NCI-H2107 treated with DMSO at 0.1 percent for 48 hours (cell line): ENCODE measurements at regions not wholly inside any gene's neighbourhood (a gene's known extent, or its start where the extent isn't known, plus 50 kb on each side); places are given as distances from the start of the nearest gene placed in this dataset.
"Not testable (repeated sequence)": the region's sequence is repeated elsewhere in the genome, so short reads cannot be mapped to it uniquely, and the experiment has no call there.

Experiments
- DNase-seq: peaks from one replicate; lab custom pipeline; 2025; ENCODE audit not compliant: unreplicated experiment; lab: John Stamatoyannopoulos, UW

DNA sequence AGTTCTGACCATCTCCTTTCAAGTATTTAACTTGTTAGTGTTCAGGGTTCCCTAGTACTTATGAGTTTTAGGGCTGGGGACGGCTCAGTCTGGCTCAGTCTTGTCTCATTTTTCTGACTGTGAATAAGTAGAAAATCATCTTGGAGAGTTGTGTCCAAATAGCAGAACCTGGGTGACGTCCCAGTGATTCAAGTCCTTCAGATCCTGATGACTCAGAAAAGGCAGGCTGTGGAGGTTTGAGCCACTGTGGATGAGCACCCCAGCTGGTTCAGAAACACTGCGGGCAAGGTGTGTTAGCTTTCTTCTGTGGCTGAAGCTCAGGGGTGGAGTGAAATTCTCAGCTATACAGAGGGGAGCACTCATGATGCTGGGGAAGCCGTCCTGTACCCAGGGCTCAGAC, 154.4 kb upstream of the NPY start:
- DNase-seq: no peak

GRCh38 chr7:24130631-24131030, 153.4 kb upstream of the NPY start:
- no peak for DNase-seq

DNA sequence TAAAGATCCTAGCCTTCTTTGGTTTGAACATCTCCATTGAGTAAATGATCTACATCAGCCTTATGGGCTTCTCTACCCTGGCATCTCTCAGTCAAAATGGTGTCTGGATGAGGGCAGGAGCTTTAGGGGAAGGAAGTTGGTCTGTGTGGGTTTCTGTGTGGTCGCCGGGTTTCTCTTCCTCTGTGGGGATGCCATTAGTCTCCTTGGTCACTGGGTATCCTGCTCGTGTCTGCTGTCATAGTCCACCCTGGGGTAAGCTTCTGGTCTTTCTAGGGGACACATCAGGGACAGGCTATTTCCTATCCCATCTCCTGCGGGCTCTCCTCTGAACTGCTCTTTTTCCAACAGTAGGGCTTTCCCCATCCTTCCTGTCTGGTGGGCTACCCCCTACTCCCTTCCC, 150.3 kb upstream of the NPY start:
- no peak for DNase-seq

GRCh38 chr7:24134535-24134934, 149.5 kb upstream of the NPY start:
- DNase-seq: no peak

DNA sequence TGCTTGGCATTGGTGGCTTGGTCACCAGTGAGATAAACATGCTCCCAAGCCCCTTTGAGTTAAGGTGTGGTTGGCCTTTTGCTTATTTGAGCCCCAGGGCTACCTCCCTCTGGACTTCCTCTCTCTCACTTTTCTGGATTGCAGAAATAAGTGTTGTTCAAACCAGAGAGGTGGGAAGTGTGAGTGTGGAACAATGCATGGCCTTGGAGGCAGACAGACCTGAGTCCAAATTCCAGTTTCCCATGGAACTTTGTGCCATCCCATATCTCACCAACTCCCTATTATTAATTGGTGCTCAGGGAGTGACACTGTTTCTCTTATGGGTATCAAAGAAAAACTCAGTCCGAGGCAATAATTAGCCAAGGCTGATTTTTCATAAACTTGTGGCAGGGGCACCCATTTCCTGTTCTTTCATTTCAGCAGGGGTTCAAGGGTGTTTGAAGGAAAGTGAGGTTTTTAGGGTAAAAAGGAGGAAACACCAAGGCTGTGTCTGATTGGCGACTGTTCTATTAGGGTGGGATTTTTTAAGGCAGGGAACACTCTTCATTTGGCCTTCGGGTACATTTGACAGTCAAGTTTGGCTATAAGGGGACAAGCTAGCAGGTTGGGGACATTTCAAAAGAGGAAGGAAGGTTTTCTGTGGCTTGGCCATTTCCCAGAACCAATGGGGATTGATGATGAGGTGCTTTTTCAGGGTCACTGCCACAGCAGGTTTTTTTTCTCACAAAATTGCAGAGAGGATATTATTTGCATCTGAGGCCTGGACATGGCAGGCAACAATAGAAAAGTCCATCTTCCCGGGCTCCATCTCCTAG, 148.8 kb upstream of the NPY start:
- DNase-seq: no peak

GRCh38 chr7:24137338-24137737, 146.7 kb upstream of the NPY start:
- DNase-seq: no peak

DNA sequence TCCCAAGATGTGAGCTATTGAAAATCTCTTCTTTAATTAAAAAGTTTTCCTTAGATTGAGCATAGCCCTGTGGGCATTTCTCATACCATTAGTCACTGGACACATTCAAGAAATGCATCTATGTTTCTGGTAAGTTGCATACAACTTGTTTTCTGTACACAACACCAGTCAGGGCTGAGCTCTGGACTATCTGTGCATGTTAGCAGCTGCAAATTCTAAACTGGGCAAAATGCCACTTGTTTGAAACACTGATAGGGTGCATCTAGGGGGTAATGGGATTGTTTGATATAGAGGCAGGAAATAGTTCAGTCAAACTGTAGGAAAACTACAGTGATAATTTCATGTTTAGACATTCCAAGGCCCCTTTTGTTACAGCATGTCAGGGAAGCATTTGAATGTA, 145.6 kb upstream of the NPY start:
- no peak for DNase-seq

DNA sequence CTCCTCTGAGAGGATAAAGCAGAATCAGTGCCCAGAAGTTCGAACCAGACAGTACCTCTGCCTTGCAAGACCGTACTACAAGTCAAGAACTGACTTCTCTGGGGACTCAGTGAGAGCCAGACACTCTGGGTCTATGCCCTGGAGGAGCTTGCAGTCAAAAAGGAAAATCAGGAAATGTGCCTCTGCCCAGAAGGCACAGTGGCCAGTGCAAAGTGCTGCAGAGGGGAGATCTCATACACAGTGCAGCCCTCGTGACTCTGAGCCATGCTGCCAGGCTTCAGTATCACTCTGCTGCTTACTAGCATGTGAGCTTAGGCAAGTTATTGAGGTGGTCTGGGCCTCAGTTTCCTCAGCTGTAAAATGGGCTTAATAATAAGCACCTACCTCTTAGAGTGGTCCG, 144.0 kb upstream of the NPY start:
- DNase-seq: no peak

- DNase-seq: no peak
These were observed 142.0 kb upstream of the NPY start for GRCh38 chr7:24141874-24142509.

DNA sequence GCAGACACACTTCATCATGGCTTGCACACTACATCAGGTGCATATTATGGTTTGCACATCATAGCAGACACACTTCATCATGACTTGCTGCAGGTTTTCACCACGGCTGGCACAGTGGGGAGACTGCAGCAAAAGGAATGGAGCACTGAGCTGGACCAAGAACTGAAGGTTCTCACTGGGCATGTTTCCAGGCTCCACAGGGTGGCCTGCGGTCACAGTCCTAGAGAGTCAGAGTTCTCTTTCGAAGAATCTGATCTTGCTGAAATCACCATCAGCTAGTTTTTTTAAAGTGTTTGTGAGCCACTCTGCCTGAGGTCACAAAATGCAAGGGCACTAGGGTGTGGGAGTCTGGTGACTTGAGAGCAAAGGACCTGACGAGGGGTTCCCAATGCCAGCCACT, 140.4 kb upstream of the NPY start:
- DNase-seq: no peak

DNA sequence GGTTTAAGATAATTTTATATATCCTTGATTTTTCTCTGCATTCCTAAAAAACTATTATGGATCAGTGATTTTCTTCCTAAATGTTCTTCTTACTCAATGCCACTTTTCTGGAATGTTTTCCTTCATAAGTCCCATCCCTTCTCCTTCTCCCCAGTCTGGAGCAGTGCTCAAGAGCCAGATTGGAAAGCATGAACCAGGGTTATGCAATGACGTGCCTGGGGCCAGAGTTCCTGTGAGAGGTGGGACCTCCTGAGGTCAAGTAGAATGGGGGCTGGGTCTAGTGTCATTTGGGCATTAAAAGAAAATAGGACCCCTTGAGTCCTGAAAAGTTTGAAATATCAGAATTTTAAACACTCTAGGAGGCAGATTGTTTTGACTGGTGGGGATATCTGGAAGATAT, 132.0 kb upstream of the NPY start:
- DNase-seq: no peak

DNA sequence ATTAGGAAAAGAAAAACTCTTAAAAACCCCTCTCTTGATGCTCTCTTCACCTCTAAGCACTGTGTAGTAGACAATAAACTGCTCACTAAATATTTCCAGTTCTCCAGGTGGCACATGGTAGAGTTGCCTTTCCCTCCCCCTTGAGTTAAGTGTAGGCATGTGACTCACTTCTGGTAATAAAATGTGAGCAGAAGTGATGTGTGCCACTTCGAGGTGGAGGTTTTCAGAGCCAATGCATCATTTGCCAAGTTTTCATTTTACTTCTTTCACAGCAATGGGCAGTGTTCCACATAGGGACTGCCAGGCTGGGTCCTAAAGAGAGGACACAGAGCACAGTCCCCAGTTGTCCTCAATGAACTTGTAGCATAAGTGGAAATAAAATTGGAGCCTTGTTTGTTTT, 131.6 kb upstream of the NPY start:
- DNase-seq: no peak

GRCh38 chr7:24152877-24153472, 131.0 kb upstream of the NPY start:
- DNase-seq: no peak

- DNase-seq: no peak
These were observed 126.3 kb upstream of the NPY start for GRCh38 chr7:24157666-24158065.

DNA sequence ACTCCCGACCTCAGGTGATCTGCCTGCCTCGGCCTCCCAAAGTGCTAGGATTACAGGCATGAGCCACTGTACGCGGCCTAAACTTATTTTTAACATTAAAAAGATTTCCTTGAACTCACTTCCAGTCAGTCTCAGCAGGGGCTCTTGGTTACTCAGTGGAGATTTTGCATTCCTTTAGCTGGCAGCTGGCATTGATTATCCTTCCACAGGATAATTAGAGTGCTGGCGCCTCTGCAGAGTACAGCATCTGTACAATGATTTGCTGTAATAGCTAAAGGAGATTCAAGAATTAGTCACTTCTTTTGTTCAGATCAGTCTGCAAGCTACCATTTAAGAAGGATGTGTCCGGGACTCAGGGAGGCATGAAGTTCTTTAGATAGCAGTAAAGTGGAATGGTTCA, 125.0 kb upstream of the NPY start:
- DNase-seq: no peak

DNA sequence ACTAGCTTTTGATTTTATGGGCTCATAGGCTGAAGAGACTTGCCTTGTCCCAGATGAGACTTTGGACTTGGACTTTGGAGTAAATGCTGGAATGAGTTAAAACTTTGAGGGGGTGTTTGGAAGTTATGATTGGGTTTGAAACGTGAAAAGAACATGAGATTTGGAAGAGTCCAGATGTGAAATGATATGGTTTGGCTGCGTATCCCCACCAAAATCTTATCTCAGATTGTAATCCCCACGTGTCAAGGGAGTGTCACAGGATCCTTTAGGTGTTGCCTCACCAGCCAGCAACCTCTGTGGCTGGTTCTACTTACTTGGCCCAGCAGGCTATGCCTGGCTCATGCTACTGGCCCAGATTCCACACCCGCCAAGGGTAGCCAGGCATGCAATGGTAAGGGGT, 119.6 kb upstream of the NPY start:
- DNase-seq: no peak

GRCh38 chr7:24169077-24169624, 114.8 kb upstream of the NPY start:
- DNase-seq: no peak

DNA sequence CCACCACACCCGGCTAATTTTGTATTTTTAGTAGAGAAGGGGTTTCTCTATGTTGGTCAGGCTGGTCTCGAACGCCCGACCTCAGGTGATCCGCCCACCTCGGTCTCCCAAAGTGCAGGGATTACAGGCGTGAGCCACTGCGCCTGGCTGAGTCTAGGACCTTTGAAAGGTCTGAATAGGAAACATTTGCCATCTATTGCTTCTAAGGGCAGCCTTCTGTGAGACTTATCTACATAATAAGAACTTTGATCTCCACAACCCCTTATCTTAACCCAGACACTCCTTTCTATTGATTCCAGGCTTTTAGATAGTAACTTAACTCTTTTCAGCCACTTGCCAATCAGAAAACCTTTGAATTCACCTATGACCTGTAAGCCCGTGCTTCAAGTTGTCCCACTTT, 112.0 kb upstream of the NPY start:
- not testable (repeated sequence) for DNase-seq

DNA sequence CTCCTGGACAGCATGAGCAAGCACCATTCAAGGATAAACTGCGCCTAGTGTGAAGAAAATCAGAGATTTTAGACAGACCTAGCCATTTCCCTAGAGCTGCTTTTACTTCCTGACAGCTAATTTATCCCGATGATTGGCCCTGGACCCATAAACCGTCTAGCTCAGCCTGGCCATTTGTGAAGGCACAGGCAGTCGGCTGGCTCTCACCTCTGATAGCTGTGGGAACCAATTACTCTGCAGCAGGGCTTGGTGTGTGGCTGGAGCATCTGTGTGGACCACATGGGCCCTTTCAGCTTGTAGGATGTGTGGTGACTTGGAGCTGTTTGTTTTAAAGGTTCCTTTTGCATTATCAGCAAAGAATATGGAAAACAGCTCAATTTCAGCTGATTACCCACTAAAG, 111.1 kb upstream of the NPY start:
- no peak for DNase-seq

DNA sequence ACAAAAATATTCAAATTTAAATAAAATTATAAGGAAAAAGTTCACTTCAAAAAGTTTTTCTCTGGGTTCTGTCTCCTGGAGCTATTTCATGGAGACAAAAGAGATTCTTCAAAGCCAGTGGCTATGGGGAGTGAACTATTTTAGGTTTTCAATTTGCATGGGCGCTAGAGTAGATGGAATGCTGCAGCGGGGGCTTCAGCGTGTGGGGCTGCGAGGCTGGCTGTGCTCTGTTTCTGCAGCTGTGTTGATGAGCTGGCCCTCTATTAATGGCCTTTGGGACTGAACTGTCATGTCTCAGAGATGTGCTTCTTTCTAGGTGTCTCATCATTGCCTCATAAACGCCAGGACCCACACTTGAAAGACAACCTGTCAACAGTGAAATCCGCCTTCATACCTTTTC, 108.4 kb upstream of the NPY start:
- no peak for DNase-seq

DNA sequence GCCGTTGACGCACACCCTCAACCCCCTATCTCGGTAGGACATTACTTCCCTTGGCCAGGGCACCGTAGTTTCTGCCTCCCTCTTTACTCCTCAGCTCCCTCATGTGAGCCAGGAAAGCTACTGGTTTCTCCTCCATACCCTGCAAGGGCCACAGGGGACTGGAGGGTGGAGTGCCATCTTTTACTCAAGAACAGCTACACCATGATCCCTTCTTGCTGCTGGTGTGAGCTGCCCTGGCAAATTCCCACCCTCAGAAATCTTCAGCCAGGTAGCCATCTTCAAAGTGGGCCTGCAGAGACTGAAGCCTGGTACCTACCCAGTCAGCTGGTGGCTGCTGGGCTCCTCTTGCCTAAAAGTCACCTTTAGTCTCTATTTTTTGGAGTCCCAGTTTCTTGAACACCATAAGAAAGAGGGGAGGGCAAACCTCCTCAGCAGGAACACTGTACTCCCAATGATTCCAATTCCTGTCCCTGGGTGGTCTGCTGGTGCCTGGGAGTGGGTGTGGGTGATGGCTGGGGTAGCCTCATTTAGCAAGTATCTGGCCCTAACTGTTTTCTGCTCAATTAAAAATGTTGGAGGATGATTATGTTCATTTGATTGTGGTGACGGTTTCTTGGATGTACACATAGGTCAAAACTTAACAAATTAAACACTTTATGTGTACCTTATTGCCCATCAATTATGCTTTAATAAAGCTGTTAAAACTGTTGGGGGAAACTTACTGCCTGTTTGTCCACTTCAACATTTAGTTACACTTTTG, 105.0 kb upstream of the NPY start:
- DNase-seq: no peak
